A673 (cell line): ENCODE measurements at regions not wholly inside any gene's neighbourhood (a gene's known extent, or its start where the extent isn't known, plus 50 kb on each side); places are given as distances from the start of the nearest gene placed in this dataset.

ENCODE experiments used
- EZH2 ChIP-seq: fragments of 200-600 bp; sonication (generic); IDR thresholded peaks from 2 replicates; pipeline ENCODE4 v1.6.1; 2017; ENCODE audit warnings: borderline replicate concordance, low read depth, mild to moderate bottlenecking, mixed read lengths, antibody characterized with exemption, low read length; ENCODE audit not compliant: poor library complexity, severe bottlenecking
- TF ChIP-seq, protein P1 (sequence below): fragments of 300-800, 200-600 bp; sonication (generic); conservative IDR thresholded peaks from 2 replicates; pipeline ENCODE4 v1.5.1; 2017; ENCODE audit warnings: low read depth, mild to moderate bottlenecking, antibody characterized with exemption, low read length, moderate library complexity, mixed read lengths

DNA sequence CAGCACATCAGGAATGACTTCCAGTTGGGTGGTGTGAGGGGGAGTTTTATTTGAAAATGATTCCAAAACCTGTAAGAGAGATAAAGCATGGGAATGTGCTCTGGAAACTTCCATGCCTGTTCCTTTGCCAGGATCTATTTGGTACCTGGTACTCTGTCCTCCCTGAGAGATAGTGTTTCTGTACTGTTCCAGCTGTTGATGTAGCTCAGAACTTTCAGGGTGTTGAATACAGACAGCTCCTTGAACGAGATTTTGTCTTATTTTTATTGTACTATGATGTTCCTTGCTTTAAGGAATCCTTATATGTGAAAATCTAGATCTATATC is 148.7 kb upstream of the RIPOR2 start:
- TF ChIP-seq, protein P1, sequence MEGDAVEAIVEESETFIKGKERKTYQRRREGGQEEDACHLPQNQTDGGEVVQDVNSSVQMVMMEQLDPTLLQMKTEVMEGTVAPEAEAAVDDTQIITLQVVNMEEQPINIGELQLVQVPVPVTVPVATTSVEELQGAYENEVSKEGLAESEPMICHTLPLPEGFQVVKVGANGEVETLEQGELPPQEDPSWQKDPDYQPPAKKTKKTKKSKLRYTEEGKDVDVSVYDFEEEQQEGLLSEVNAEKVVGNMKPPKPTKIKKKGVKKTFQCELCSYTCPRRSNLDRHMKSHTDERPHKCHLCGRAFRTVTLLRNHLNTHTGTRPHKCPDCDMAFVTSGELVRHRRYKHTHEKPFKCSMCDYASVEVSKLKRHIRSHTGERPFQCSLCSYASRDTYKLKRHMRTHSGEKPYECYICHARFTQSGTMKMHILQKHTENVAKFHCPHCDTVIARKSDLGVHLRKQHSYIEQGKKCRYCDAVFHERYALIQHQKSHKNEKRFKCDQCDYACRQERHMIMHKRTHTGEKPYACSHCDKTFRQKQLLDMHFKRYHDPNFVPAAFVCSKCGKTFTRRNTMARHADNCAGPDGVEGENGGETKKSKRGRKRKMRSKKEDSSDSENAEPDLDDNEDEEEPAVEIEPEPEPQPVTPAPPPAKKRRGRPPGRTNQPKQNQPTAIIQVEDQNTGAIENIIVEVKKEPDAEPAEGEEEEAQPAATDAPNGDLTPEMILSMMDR, result no peak
- TF ChIP-seq EZH2, result no peak
